ENCODE measurements at regions not wholly inside any gene's neighbourhood (a gene's known extent, or its start where the extent isn't known, plus 50 kb on each side); places are given as distances from the start of the nearest gene placed in this dataset.

DNA sequence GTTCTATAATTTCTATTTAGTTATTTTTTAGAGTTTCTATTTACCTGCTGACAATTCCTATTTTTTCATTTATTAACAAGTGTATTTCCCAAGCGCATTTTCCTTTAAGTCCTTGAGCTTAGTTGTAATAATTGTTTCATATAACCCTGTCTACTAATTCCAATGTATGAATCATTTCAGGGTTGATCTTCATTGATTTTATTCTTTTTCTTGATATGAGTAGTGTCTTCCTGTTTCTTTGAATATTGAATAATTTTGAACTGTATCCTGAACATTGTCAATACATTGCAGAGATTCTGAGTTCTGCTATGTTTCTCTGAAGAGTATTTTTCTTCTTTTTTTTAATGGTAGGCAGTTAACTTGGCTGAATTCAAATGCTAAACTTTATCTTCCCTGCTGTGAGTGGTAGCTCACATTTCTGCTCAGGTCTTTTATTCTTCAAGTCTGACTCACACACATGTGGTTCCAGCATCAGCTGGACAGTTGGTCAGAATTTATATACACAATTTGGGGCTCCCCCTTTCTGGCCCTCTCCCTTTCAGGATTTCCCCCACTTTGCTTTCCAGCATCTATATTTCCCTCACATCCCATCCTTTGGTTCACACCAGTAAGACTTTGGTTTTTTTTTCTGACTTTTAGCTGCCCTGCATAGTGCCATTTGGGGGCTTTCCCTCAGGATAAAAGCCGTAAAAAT is 54.4 kb upstream of the WDR26 start (continued):
- TF ChIP-seq, protein P1, sequence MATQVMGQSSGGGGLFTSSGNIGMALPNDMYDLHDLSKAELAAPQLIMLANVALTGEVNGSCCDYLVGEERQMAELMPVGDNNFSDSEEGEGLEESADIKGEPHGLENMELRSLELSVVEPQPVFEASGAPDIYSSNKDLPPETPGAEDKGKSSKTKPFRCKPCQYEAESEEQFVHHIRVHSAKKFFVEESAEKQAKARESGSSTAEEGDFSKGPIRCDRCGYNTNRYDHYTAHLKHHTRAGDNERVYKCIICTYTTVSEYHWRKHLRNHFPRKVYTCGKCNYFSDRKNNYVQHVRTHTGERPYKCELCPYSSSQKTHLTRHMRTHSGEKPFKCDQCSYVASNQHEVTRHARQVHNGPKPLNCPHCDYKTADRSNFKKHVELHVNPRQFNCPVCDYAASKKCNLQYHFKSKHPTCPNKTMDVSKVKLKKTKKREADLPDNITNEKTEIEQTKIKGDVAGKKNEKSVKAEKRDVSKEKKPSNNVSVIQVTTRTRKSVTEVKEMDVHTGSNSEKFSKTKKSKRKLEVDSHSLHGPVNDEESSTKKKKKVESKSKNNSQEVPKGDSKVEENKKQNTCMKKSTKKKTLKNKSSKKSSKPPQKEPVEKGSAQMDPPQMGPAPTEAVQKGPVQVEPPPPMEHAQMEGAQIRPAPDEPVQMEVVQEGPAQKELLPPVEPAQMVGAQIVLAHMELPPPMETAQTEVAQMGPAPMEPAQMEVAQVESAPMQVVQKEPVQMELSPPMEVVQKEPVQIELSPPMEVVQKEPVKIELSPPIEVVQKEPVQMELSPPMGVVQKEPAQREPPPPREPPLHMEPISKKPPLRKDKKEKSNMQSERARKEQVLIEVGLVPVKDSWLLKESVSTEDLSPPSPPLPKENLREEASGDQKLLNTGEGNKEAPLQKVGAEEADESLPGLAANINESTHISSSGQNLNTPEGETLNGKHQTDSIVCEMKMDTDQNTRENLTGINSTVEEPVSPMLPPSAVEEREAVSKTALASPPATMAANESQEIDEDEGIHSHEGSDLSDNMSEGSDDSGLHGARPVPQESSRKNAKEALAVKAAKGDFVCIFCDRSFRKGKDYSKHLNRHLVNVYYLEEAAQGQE (IDR thresholded peaks at IDR 0.05; ENCODE audit: low read depth): no peak
- TF ChIP-seq TCF7L2 (IDR thresholded peaks at IDR 0.05; ENCODE audit: borderline replicate concordance, extremely low read depth, insufficient read depth, insufficient read length): no peak

DNA sequence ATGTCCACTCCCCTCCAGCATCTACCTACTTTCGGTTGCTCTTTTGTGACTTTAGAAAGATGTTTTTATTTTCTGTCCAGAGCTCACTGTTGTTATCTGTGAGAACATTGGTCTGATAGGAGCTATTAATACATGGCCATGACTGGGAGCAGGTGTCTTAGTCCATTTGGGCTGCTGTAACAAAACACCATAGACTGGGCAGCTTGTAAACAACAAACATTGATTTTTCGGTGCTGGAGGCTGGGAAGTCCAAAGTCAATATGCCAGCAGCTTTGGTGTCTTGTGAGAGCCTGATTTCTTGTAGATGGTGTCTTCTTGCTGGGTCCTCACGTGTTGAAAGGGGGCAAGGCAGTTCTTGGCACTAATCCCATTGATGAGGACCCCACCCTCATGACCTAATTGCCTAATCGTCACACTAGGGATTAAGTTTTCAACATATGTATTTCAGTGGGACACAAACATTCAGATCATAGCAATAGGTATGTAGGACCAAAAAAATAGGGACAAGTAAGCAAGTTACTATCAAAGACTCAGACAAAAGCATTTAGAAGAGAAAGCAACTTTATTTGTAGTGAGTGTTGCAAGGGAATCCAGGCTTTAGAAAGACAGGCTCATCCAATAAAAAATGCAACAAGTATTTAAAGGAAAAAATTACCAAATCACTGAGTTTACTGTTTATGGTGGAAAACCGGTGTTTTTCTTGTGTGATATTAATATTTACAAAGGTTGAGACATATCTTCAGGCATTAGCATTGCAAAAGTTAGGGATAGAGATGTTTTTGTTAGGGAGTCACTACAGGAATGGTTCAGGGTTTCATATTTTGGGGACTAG is 55.2 kb upstream of the WDR26 start:
- Histone ChIP-seq H3K4me1 (ENCODE audit: control insufficient read depth in 1 of 2, insufficient read depth in 2 of 2, low read length in 2 of 2) (peaks cover 0 to 8% of the 10 kb centered on the region in 2 experiments; a peak in 2 of 4 replicates), H3K9me3 (ENCODE audit: control insufficient read depth in 1 of 2, insufficient read depth in 1 of 2, low read depth in 1 of 2, low read length in 2 of 2) (no peaks in the 10 kb centered on the region), H3K27me3 (ENCODE audit: insufficient read depth, low read length) (no peaks in the 10 kb centered on the region), H3K79me2 (ENCODE audit: insufficient read depth, low read length) (no peaks in the 10 kb centered on the region), H4K20me1 (ENCODE audit: insufficient read depth) (no peaks in the 10 kb centered on the region), H3K9me2 (ENCODE audit: insufficient read depth) (no peaks in the 10 kb centered on the region), H3K4me2 (ENCODE audit: low read length) (peak overlapping the region; percentile 22; the same call in 1 of the 2 replicates), H3K36me3 (ENCODE audit: control insufficient read depth in 1 of 2, insufficient read depth in 2 of 2, low read length in 2 of 2) (no peaks in the 10 kb centered on the region), H2AFZ (ENCODE audit: low read depth, low read length, poor library complexity, severe bottlenecking) (no peak overlapping the region), H3K4me3 (replicated peaks in 1 of 2; ENCODE audit: low read depth in 1 of 2, low read length in 2 of 2) (no peak overlapping the region), H3K27ac (ENCODE audit: low read depth, low read length) (no peak overlapping the region), H3K9ac (ENCODE audit: low read length) (no peak overlapping the region)
- ATAC-seq (no peak), DNase-seq (ENCODE audit: low read depth, low spot score) (no peak)
- ChIA-PET POLR2A (no interaction called here), CTCF (no interaction called here), RAD21 (ENCODE audit: low non-redundant PET in 1 of 2, low total read pairs in 2 of 2, uncharacterized antibody in 2 of 2, unreplicated experiment in 2 of 2) (no interaction called here)
- intact Hi-C loops (cut with micrococcal nuclease): no loop called here
- BruUV-seq (replicated peaks): no TSS peak
- TF ChIP-seq, protein P2, sequence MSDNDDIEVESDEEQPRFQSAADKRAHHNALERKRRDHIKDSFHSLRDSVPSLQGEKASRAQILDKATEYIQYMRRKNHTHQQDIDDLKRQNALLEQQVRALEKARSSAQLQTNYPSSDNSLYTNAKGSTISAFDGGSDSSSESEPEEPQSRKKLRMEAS (IDR thresholded peaks at IDR 0.05): no peak
- TF ChIP-seq, protein P1 (IDR thresholded peaks at IDR 0.05; ENCODE audit: low read depth): no peak
- TF ChIP-seq TCF7L2 (IDR thresholded peaks at IDR 0.05; ENCODE audit: borderline replicate concordance, extremely low read depth, insufficient read depth, insufficient read length) (no peak), SIN3A (IDR thresholded peaks at IDR 0.05; ENCODE audit: low read depth) (no peak), YY1 (IDR thresholded peaks at IDR 0.05; ENCODE audit: extremely low read depth, insufficient replicate concordance, low read depth, low read length) (no peak), SP1 (IDR thresholded peaks at IDR 0.05; ENCODE audit: low read depth) (no peak), FOSL1 (IDR thresholded peaks at IDR 0.05; ENCODE audit: low read depth) (no peak), JUND (IDR thresholded peaks at IDR 0.05) (no peak), EGR1 (IDR thresholded peaks at IDR 0.05; ENCODE audit: low read depth) (no peak), SRF (IDR thresholded peaks at IDR 0.05; ENCODE audit: low read depth) (no peak), EZH2 (IDR thresholded peaks at IDR 0.05) (no peak), CBX3 (IDR thresholded peaks at IDR 0.05; ENCODE audit: low read depth) (no peak)
- TF ChIP-seq, protein P3, sequence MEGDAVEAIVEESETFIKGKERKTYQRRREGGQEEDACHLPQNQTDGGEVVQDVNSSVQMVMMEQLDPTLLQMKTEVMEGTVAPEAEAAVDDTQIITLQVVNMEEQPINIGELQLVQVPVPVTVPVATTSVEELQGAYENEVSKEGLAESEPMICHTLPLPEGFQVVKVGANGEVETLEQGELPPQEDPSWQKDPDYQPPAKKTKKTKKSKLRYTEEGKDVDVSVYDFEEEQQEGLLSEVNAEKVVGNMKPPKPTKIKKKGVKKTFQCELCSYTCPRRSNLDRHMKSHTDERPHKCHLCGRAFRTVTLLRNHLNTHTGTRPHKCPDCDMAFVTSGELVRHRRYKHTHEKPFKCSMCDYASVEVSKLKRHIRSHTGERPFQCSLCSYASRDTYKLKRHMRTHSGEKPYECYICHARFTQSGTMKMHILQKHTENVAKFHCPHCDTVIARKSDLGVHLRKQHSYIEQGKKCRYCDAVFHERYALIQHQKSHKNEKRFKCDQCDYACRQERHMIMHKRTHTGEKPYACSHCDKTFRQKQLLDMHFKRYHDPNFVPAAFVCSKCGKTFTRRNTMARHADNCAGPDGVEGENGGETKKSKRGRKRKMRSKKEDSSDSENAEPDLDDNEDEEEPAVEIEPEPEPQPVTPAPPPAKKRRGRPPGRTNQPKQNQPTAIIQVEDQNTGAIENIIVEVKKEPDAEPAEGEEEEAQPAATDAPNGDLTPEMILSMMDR (IDR thresholded peaks at IDR 0.05 in 2 of 3, conservative IDR thresholded peaks at IDR 0.05 in 1 of 3; ENCODE audit: borderline replicate concordance in 1 of 3, insufficient read depth in 1 of 3, low read depth in 2 of 3, low read length in 2 of 3): no peak
